ENCODE measurements at regions not wholly inside any gene's neighbourhood (a gene's known extent, or its start where the extent isn't known, plus 50 kb on each side); places are given as distances from the start of the nearest gene placed in this dataset.

GRCh38 chr18:60555625-60556024, 183.1 kb upstream of the MC4R start:
- Histone ChIP-seq H3K9ac (ENCODE audit: low read depth, low read length) (no peak overlapping the region), H3K4me1 (ENCODE audit: control insufficient read depth, insufficient read depth, low read length) (no peaks in the 10 kb centered on the region), H3K27me3 (ENCODE audit: control insufficient read depth, insufficient read depth, low read length) (no peaks in the 10 kb centered on the region), H3K4me3 (ENCODE audit: low read depth, low read length) (no peak overlapping the region), H3K9me3 (ENCODE audit: control insufficient read depth, insufficient read depth, low read length) (no peaks in the 10 kb centered on the region), H3K36me3 (ENCODE audit: control insufficient read depth, insufficient read depth, low read length) (no peaks in the 10 kb centered on the region)

GRCh38 chr18:60556326-60556725, 183.8 kb upstream of the MC4R start:
- Histone ChIP-seq H3K36me3 (ENCODE audit: control insufficient read depth, insufficient read depth, low read length) (no peaks in the 10 kb centered on the region), H3K9ac (ENCODE audit: low read depth, low read length) (no peak overlapping the region), H3K4me3 (ENCODE audit: low read depth, low read length) (no peak overlapping the region), H3K4me1 (ENCODE audit: control insufficient read depth, insufficient read depth, low read length) (no peaks in the 10 kb centered on the region), H3K27me3 (ENCODE audit: control insufficient read depth, insufficient read depth, low read length) (no peaks in the 10 kb centered on the region), H3K9me3 (ENCODE audit: control insufficient read depth, insufficient read depth, low read length) (no peaks in the 10 kb centered on the region)

- Histone ChIP-seq H3K4me3 (ENCODE audit: low read depth, low read length) (no peak overlapping the region), H3K9me3 (ENCODE audit: control insufficient read depth, insufficient read depth, low read length) (no peaks in the 10 kb centered on the region), H3K9ac (ENCODE audit: low read depth, low read length) (no peak overlapping the region), H3K4me1 (ENCODE audit: control insufficient read depth, insufficient read depth, low read length) (no peaks in the 10 kb centered on the region), H3K36me3 (ENCODE audit: control insufficient read depth, insufficient read depth, low read length) (no peaks in the 10 kb centered on the region), H3K27me3 (ENCODE audit: control insufficient read depth, insufficient read depth, low read length) (no peaks in the 10 kb centered on the region)
These were observed 187.5 kb upstream of the MC4R start for GRCh38 chr18:60560071-60560470.

GRCh38 chr18:60563082-60563481, 190.5 kb upstream of the MC4R start:
- no peaks in the 10 kb centered on the region for H3K27me3 ChIP-seq (ENCODE audit: control insufficient read depth, insufficient read depth, low read length)
- no peaks in the 10 kb centered on the region for H3K4me1 ChIP-seq (ENCODE audit: control insufficient read depth, insufficient read depth, low read length)
- H3K4me3 ChIP-seq (ENCODE audit: low read depth, low read length) = no peak overlapping the region
- no peak overlapping the region for H3K9ac ChIP-seq (ENCODE audit: low read depth, low read length)
- H3K9me3 ChIP-seq (ENCODE audit: control insufficient read depth, insufficient read depth, low read length) = no peaks in the 10 kb centered on the region
- H3K36me3 ChIP-seq (ENCODE audit: control insufficient read depth, insufficient read depth, low read length) = no peaks in the 10 kb centered on the region

GRCh38 chr18:60568220-60568619, 195.6 kb upstream of the MC4R start:
- Histone ChIP-seq H3K4me3 (ENCODE audit: low read depth, low read length) (no peak overlapping the region), H3K9ac (ENCODE audit: low read depth, low read length) (no peak overlapping the region), H3K9me3 (ENCODE audit: control insufficient read depth, insufficient read depth, low read length) (no peaks in the 10 kb centered on the region), H3K27me3 (ENCODE audit: control insufficient read depth, insufficient read depth, low read length) (no peaks in the 10 kb centered on the region), H3K36me3 (ENCODE audit: control insufficient read depth, insufficient read depth, low read length) (no peaks in the 10 kb centered on the region), H3K4me1 (ENCODE audit: control insufficient read depth, insufficient read depth, low read length) (no peaks in the 10 kb centered on the region)

- no peaks in the 10 kb centered on the region for H3K27me3 ChIP-seq (ENCODE audit: control insufficient read depth, insufficient read depth, low read length)
- no peaks in the 10 kb centered on the region for H3K36me3 ChIP-seq (ENCODE audit: control insufficient read depth, insufficient read depth, low read length)
- H3K4me3 ChIP-seq (ENCODE audit: low read depth, low read length) = no peak overlapping the region
- no peaks in the 10 kb centered on the region for H3K9me3 ChIP-seq (ENCODE audit: control insufficient read depth, insufficient read depth, low read length)
- H3K9ac ChIP-seq (ENCODE audit: low read depth, low read length) = no peak overlapping the region
- H3K4me1 ChIP-seq (ENCODE audit: control insufficient read depth, insufficient read depth, low read length) = no peaks in the 10 kb centered on the region
These were observed 197.6 kb upstream of the MC4R start for GRCh38 chr18:60570172-60570571.

- Histone ChIP-seq H3K27me3 (ENCODE audit: control insufficient read depth, insufficient read depth, low read length) (no peaks in the 10 kb centered on the region), H3K4me1 (ENCODE audit: control insufficient read depth, insufficient read depth, low read length) (no peaks in the 10 kb centered on the region), H3K4me3 (ENCODE audit: low read depth, low read length) (no peak overlapping the region), H3K9me3 (ENCODE audit: control insufficient read depth, insufficient read depth, low read length) (no peaks in the 10 kb centered on the region), H3K9ac (ENCODE audit: low read depth, low read length) (no peak overlapping the region), H3K36me3 (ENCODE audit: control insufficient read depth, insufficient read depth, low read length) (no peaks in the 10 kb centered on the region)
These were observed 204.9 kb upstream of the MC4R start for GRCh38 chr18:60577457-60577856.

GRCh38 chr18:60585670-60586069, 213.1 kb upstream of the MC4R start:
- Histone ChIP-seq H3K4me3 (ENCODE audit: low read depth, low read length) (no peak overlapping the region), H3K4me1 (ENCODE audit: control insufficient read depth, insufficient read depth, low read length) (no peaks in the 10 kb centered on the region), H3K36me3 (ENCODE audit: control insufficient read depth, insufficient read depth, low read length) (no peaks in the 10 kb centered on the region), H3K27me3 (ENCODE audit: control insufficient read depth, insufficient read depth, low read length) (no peaks in the 10 kb centered on the region), H3K9ac (ENCODE audit: low read depth, low read length) (no peak overlapping the region), H3K9me3 (ENCODE audit: control insufficient read depth, insufficient read depth, low read length) (no peaks in the 10 kb centered on the region)

GRCh38 chr18:60593249-60593648, 220.7 kb upstream of the MC4R start:
- Histone ChIP-seq H3K36me3 (ENCODE audit: control insufficient read depth, insufficient read depth, low read length) (no peaks in the 10 kb centered on the region), H3K9ac (ENCODE audit: low read depth, low read length) (no peak overlapping the region), H3K9me3 (ENCODE audit: control insufficient read depth, insufficient read depth, low read length) (no peaks in the 10 kb centered on the region), H3K4me3 (ENCODE audit: low read depth, low read length) (no peak overlapping the region), H3K27me3 (ENCODE audit: control insufficient read depth, insufficient read depth, low read length) (no peaks in the 10 kb centered on the region), H3K4me1 (ENCODE audit: control insufficient read depth, insufficient read depth, low read length) (no peaks in the 10 kb centered on the region)

- Histone ChIP-seq H3K9ac (ENCODE audit: low read depth, low read length) (no peak overlapping the region), H3K36me3 (ENCODE audit: control insufficient read depth, insufficient read depth, low read length) (no peaks in the 10 kb centered on the region), H3K27me3 (ENCODE audit: control insufficient read depth, insufficient read depth, low read length) (no peaks in the 10 kb centered on the region), H3K9me3 (ENCODE audit: control insufficient read depth, insufficient read depth, low read length) (no peaks in the 10 kb centered on the region), H3K4me1 (ENCODE audit: control insufficient read depth, insufficient read depth, low read length) (no peaks in the 10 kb centered on the region), H3K4me3 (ENCODE audit: low read depth, low read length) (no peak overlapping the region)
These were observed 224.4 kb upstream of the MC4R start for GRCh38 chr18:60596928-60597327.

GRCh38 chr18:60599267-60599666, 226.7 kb upstream of the MC4R start:
- no peak overlapping the region for H3K4me3 ChIP-seq (ENCODE audit: low read depth, low read length)
- H3K9me3 ChIP-seq (ENCODE audit: control insufficient read depth, insufficient read depth, low read length) = no peaks in the 10 kb centered on the region
- no peaks in the 10 kb centered on the region for H3K4me1 ChIP-seq (ENCODE audit: control insufficient read depth, insufficient read depth, low read length)
- no peak overlapping the region for H3K9ac ChIP-seq (ENCODE audit: low read depth, low read length)
- H3K36me3 ChIP-seq (ENCODE audit: control insufficient read depth, insufficient read depth, low read length) = no peaks in the 10 kb centered on the region
- H3K27me3 ChIP-seq (ENCODE audit: control insufficient read depth, insufficient read depth, low read length) = no peaks in the 10 kb centered on the region

- Histone ChIP-seq H3K9me3 (ENCODE audit: control insufficient read depth, insufficient read depth, low read length) (no peaks in the 10 kb centered on the region), H3K9ac (ENCODE audit: low read depth, low read length) (no peak overlapping the region), H3K36me3 (ENCODE audit: control insufficient read depth, insufficient read depth, low read length) (no peaks in the 10 kb centered on the region), H3K27me3 (ENCODE audit: control insufficient read depth, insufficient read depth, low read length) (no peaks in the 10 kb centered on the region), H3K4me3 (ENCODE audit: low read depth, low read length) (no peak overlapping the region), H3K4me1 (ENCODE audit: control insufficient read depth, insufficient read depth, low read length) (no peaks in the 10 kb centered on the region)
These were observed 227.4 kb upstream of the MC4R start for GRCh38 chr18:60599995-60600394.

GRCh38 chr18:60601249-60601648, 228.7 kb upstream of the MC4R start:
- Histone ChIP-seq H3K36me3 (ENCODE audit: control insufficient read depth, insufficient read depth, low read length) (no peaks in the 10 kb centered on the region), H3K9ac (ENCODE audit: low read depth, low read length) (no peak overlapping the region), H3K4me1 (ENCODE audit: control insufficient read depth, insufficient read depth, low read length) (no peaks in the 10 kb centered on the region), H3K27me3 (ENCODE audit: control insufficient read depth, insufficient read depth, low read length) (no peaks in the 10 kb centered on the region), H3K4me3 (ENCODE audit: low read depth, low read length) (no peak overlapping the region), H3K9me3 (ENCODE audit: control insufficient read depth, insufficient read depth, low read length) (no peaks in the 10 kb centered on the region)

All from iPS-15b (cell line).